ENCODE measurements at regions not wholly inside any gene's neighbourhood (a gene's known extent, or its start where the extent isn't known, plus 50 kb on each side); places are given as distances from the start of the nearest gene placed in this dataset.

GRCh38 chr10:85293483-85293882 lies 965.1 kb downstream of the CCSER2 start:
- ChIA-PET CTCF (no interaction called here), POLR2A (no interaction called here)
- H3K27ac Mint-ChIP-seq (ENCODE audit: unreplicated experiment): no peak overlapping the region
- H3K36me3 Mint-ChIP-seq (ENCODE audit: insufficient read depth, unreplicated experiment): no peaks in the 10 kb centered on the region
- no peak overlapping the region for H3K4me3 Mint-ChIP-seq (ENCODE audit: unreplicated experiment)
- peaks cover 2% of the 10 kb centered on the region for H3K27me3 Mint-ChIP-seq (ENCODE audit: insufficient read depth, unreplicated experiment)
- BruUV-seq (replicated peaks): no TSS peak
- no peak for TF ChIP-seq CTCF (IDR thresholded peaks at IDR 0.05; ENCODE audit: insufficient read depth in 1 of 2, low read depth in 1 of 2, low read length in 1 of 2, severe bottlenecking in 1 of 2, unreplicated experiment in 1 of 2)
- H3K9me3 ChIP-seq: no peaks in the 10 kb centered on the region
- no peaks in the 10 kb centered on the region; the same call in 1 of the 2 replicates for H3K27me3 ChIP-seq (replicated peaks; ENCODE audit: control insufficient read depth, insufficient read depth, low read length)
- H3K9me3 Mint-ChIP-seq (ENCODE audit: unreplicated experiment): peaks cover 30% of the 10 kb centered on the region
- no peaks in the 10 kb centered on the region for H3K36me3 ChIP-seq (ENCODE audit: control insufficient read depth, insufficient read depth, low read length)
- intact Hi-C loops (cut with micrococcal nuclease; ENCODE audit: unreplicated experiment): no loop called here
- H3K4me3 ChIP-seq (ENCODE audit: low read depth, low read length): no peak overlapping the region
- no peak for DNase-seq
- H3K4me1 Mint-ChIP-seq (ENCODE audit: low read depth, unreplicated experiment): no peaks in the 10 kb centered on the region
- no peaks in the 10 kb centered on the region for H3K4me1 ChIP-seq

GRCh38 chr10:85311613-85312337 lies 983.4 kb downstream of the CCSER2 start:
- Histone ChIP-seq H3K4me1 (no peaks in the 10 kb centered on the region), H3K9me3 (no peaks in the 10 kb centered on the region), H3K27me3 (replicated peaks; ENCODE audit: control insufficient read depth, insufficient read depth, low read length) (no peaks in the 10 kb centered on the region), H3K36me3 (ENCODE audit: control insufficient read depth, insufficient read depth, low read length) (no peaks in the 10 kb centered on the region), H3K4me3 (ENCODE audit: low read depth, low read length) (no peak overlapping the region)
- no TSS peak for BruUV-seq (replicated peaks)
- Mint-ChIP-seq H3K27me3 (ENCODE audit: insufficient read depth, unreplicated experiment) (peaks cover 6% of the 10 kb centered on the region), H3K4me3 (ENCODE audit: unreplicated experiment) (no peak overlapping the region), H3K36me3 (ENCODE audit: insufficient read depth, unreplicated experiment) (no peaks in the 10 kb centered on the region), H3K9me3 (ENCODE audit: unreplicated experiment) (no peaks in the 10 kb centered on the region), H3K27ac (ENCODE audit: unreplicated experiment) (no peak overlapping the region), H3K4me1 (ENCODE audit: low read depth, unreplicated experiment) (peaks cover 6% of the 10 kb centered on the region)
- intact Hi-C loops (cut with micrococcal nuclease; ENCODE audit: unreplicated experiment): no loop called here
- POLR2A ChIA-PET: no interaction called here
- CTCF ChIA-PET: no interaction called here
- TF ChIP-seq CTCF (IDR thresholded peaks at IDR 0.05; ENCODE audit: insufficient read depth in 1 of 2, low read depth in 1 of 2, low read length in 1 of 2, severe bottlenecking in 1 of 2, unreplicated experiment in 1 of 2): no peak
- no peak for DNase-seq

GRCh38 chr10:85315657-85316056 lies 987.3 kb downstream of the CCSER2 start:
- Histone ChIP-seq H3K4me3 (ENCODE audit: low read depth, low read length) (no peak overlapping the region), H3K9me3 (no peaks in the 10 kb centered on the region), H3K4me1 (no peaks in the 10 kb centered on the region), H3K36me3 (ENCODE audit: control insufficient read depth, insufficient read depth, low read length) (no peaks in the 10 kb centered on the region), H3K27me3 (replicated peaks; ENCODE audit: control insufficient read depth, insufficient read depth, low read length) (no peaks in the 10 kb centered on the region)
- no peak for TF ChIP-seq CTCF (IDR thresholded peaks at IDR 0.05; ENCODE audit: insufficient read depth in 1 of 2, low read depth in 1 of 2, low read length in 1 of 2, severe bottlenecking in 1 of 2, unreplicated experiment in 1 of 2)
- DNase-seq: no peak
- intact Hi-C loops (cut with micrococcal nuclease; ENCODE audit: unreplicated experiment): no loop called here
- BruUV-seq (replicated peaks): no TSS peak
- H3K4me3 Mint-ChIP-seq (ENCODE audit: unreplicated experiment): no peak overlapping the region
- ChIA-PET CTCF (no interaction called here), POLR2A (no interaction called here)
- H3K9me3 Mint-ChIP-seq (ENCODE audit: unreplicated experiment): no peaks in the 10 kb centered on the region
- H3K27me3 Mint-ChIP-seq (ENCODE audit: insufficient read depth, unreplicated experiment): peaks cover 1% of the 10 kb centered on the region
- no peaks in the 10 kb centered on the region for H3K36me3 Mint-ChIP-seq (ENCODE audit: insufficient read depth, unreplicated experiment)
- peaks cover 6% of the 10 kb centered on the region for H3K4me1 Mint-ChIP-seq (ENCODE audit: low read depth, unreplicated experiment)
- H3K27ac Mint-ChIP-seq (ENCODE audit: unreplicated experiment): no peak overlapping the region

All from Caco-2 (cell line).